Stimulated activated CD4-positive, alpha-beta T cell treated with anti-CD3 and anti-CD28 coated beads, TNF-alpha, amount 100 ng/mL, for 24 hours (primary cell): ENCODE measurements at regions not wholly inside any gene's neighbourhood (a gene's known extent, or its start where the extent isn't known, plus 50 kb on each side); places are given as distances from the start of the nearest gene placed in this dataset.

Experiments
- DNase-seq, 3 experiments: peaks; one replicate each; pipeline ENCODE4 v3.0.0-alpha.2; 2020; ENCODE audit warnings: low read depth in 3 of 3

GRCh38 chr6:1201547-1202200, 110.2 kb upstream of the FOXQ1 start:
- no peak for DNase-seq

- no peak for DNase-seq
Measured at GRCh38 chr6:1200409-1201101, 111.3 kb upstream of the FOXQ1 start.

- no peak for DNase-seq
Measured at GRCh38 chr6:1200081-1200408, 111.9 kb upstream of the FOXQ1 start.

GRCh38 chr6:1197309-1197708, 114.6 kb upstream of the FOXQ1 start:
- no peak for DNase-seq

GRCh38 chr6:1191141-1191630, 120.7 kb upstream of the FOXQ1 start:
- no peak for DNase-seq

- no peak for DNase-seq
Measured at GRCh38 chr6:1190366-1190765, 121.5 kb upstream of the FOXQ1 start.

GRCh38 chr6:1188199-1188598, 123.7 kb upstream of the FOXQ1 start:
- no peak for DNase-seq

- no peak for DNase-seq
Measured at GRCh38 chr6:1187293-1188131, 124.4 kb upstream of the FOXQ1 start.

- DNase-seq = no peak
Measured at GRCh38 chr6:1184318-1184717, 127.6 kb upstream of the FOXQ1 start.

- DNase-seq = no peak
Measured at GRCh38 chr6:1182722-1183521, 129.0 kb upstream of the FOXQ1 start.

- no peak for DNase-seq
Measured at GRCh38 chr6:1181939-1182605, 129.8 kb upstream of the FOXQ1 start.

- DNase-seq = no peak
Measured at GRCh38 chr6:1179571-1180459, 132.1 kb upstream of the FOXQ1 start.

- DNase-seq = no peak
Measured at GRCh38 chr6:1178590-1178989, 133.3 kb upstream of the FOXQ1 start.

- no peak for DNase-seq
Measured at GRCh38 chr6:1176567-1176966, 135.3 kb upstream of the FOXQ1 start.

- DNase-seq = no peak
Measured at GRCh38 chr6:1175877-1176276, 136.0 kb upstream of the FOXQ1 start.

GRCh38 chr6:1170794-1171193, 141.1 kb upstream of the FOXQ1 start:
- DNase-seq = no peak

GRCh38 chr6:1164600-1164999, 147.3 kb upstream of the FOXQ1 start:
- no peak for DNase-seq

GRCh38 chr6:1163501-1163900, 148.4 kb upstream of the FOXQ1 start:
- no peak for DNase-seq

- no peak for DNase-seq
Measured at GRCh38 chr6:1162367-1163275, 149.3 kb upstream of the FOXQ1 start.
